HepG2 (cell line): ENCODE measurements at regions not wholly inside any gene's neighbourhood (a gene's known extent, or its start where the extent isn't known, plus 50 kb on each side); places are given as distances from the start of the nearest gene placed in this dataset.

Experiments used
- ATAC-seq: fragments of 200-7000 bp; cut with Tn5 transposase; 3 replicates; pipeline ENCODE4 v1.9.1; 2020; ENCODE audit warnings: mild to moderate bottlenecking, moderate library complexity
- BruUV-seq: library from RNA; stranded (reverse); fragments of 400-500 nt; replicated peaks from 2 replicates; lab custom pipeline; 2021; lab: Mats Ljungman, UMichigan
- CTCF ChIA-PET: fragments of 300-600 bp; formaldehyde crosslinking; extraction: SDS; loops from one replicate; lab custom pipeline; 2021; ENCODE audit warnings: low total read pairs, inconsistent platforms, low intra/inter-chr PET ratio; lab: Yijun Ruan, JAX
- POLR2A ChIA-PET: fragments of 350-600 bp; sonication (Branson Sonifier 250); formaldehyde crosslinking; loops from one replicate; lab custom pipeline; 2020; ENCODE audit warnings: antibody characterized with exemption, inconsistent platforms; lab: Yijun Ruan, JAX
- DNase-seq: peaks from one replicate; pipeline ENCODE4 v3.0.0-alpha.2; 2015; ENCODE audit warnings: low spot score
- FAIRE-seq: peaks from 3 replicates; lab custom pipeline; 2011; peaks lifted over from hg19 to GRCh38; lab: Jason Lieb, UNC
- H2AFZ ChIP-seq: one replicate; pipeline ENCODE4 v1.6.1; 2011; ENCODE audit warnings: low read length, inconsistent platforms
- H3K27ac ChIP-seq: fragments of 300-600 bp; 3 replicates; pipeline ENCODE4 v1.8.0; 2011; ENCODE audit warnings: mixed run types, mild to moderate bottlenecking, mixed read lengths, low read length, inconsistent platforms; ENCODE audit not compliant: insufficient read depth; ENCODE audit errors: extremely low read length
- H3K27me3 ChIP-seq, 2 experiments: fragments of 200-600 bp in 1 of 2; 2 replicates in 1 of 2; 3 replicates in 1 of 2; pipeline versions ENCODE4 v1.6.0 to v1.8.0; 2011; ENCODE audit warnings: low read length in 2 of 2, mild to moderate bottlenecking in 2 of 2, moderate library complexity in 2 of 2, inconsistent platforms in 1 of 2; ENCODE audit not compliant: insufficient read depth in 2 of 2, control insufficient read depth in 1 of 2
- H3K36me3 ChIP-seq, 2 experiments: fragments of 200-600 bp in 1 of 2; replicated peaks in 1 of 2; 2 replicates in 1 of 2; 3 replicates in 1 of 2; pipeline versions ENCODE4 v1.5.1 to v1.8.0; 2011; ENCODE audit warnings: low read length in 2 of 2, inconsistent platforms in 1 of 2; ENCODE audit not compliant: insufficient read depth in 2 of 2, control insufficient read depth in 1 of 2
- H3K4me1 ChIP-seq: 2 replicates; pipeline ENCODE4 v1.5.1; 2012; ENCODE audit warnings: low read length, inconsistent platforms; ENCODE audit not compliant: insufficient read depth
- H3K4me2 ChIP-seq: 2 replicates; pipeline ENCODE4 v1.6.0; 2011; ENCODE audit warnings: low read depth, low read length, inconsistent platforms
- H3K4me3 ChIP-seq, 3 experiments: fragments of 200-600 bp in 1 of 3; sonication (generic), shearing (Covaris generic) in 1 of 3; replicated peaks in 1 of 3; 2 replicates each; pipeline ENCODE4 v1.5.1; 2011 to 2016; ENCODE audit warnings: low read length in 3 of 3, inconsistent platforms in 2 of 3, low read depth in 2 of 3, mild to moderate bottlenecking in 2 of 3, control low read depth in 1 of 3, mixed read lengths in 1 of 3; ENCODE audit not compliant: insufficient read depth in 1 of 3
- H3K79me2 ChIP-seq: one replicate; pipeline ENCODE4 v1.6.1; 2011; ENCODE audit warnings: low read length, inconsistent platforms; ENCODE audit not compliant: insufficient read depth
- H3K9ac ChIP-seq: 2 replicates; pipeline ENCODE4 v1.6.0; 2011; ENCODE audit warnings: mild to moderate bottlenecking, low read depth, low read length, inconsistent platforms; ENCODE audit not compliant: insufficient read depth
- H3K9me3 ChIP-seq: 2 replicates; pipeline ENCODE4 v1.5.1; 2012; ENCODE audit warnings: mild to moderate bottlenecking, low read length
- H4K20me1 ChIP-seq: 2 replicates; pipeline ENCODE4 v1.6.0; 2011; ENCODE audit warnings: inconsistent platforms, mild to moderate bottlenecking, low read length, moderate library complexity; ENCODE audit not compliant: insufficient read depth
- HNRNPK ChIP-seq: fragments of 200-400 bp; formaldehyde crosslinking; IDR thresholded peaks from 2 replicates; pipeline ENCODE4 v1.6.1; 2018; ENCODE audit warnings: low read length, low read depth, moderate library complexity, mild to moderate bottlenecking; ENCODE audit not compliant: poor library complexity, severe bottlenecking
- JUNB ChIP-seq: sonication (generic); formaldehyde crosslinking; IDR thresholded peaks from 2 replicates; pipeline ENCODE4 v1.8.0; 2022; ENCODE audit warnings: missing genetic modification reagents, mild to moderate bottlenecking, borderline replicate concordance
- ZNF430 ChIP-seq: sonication (generic); formaldehyde crosslinking; IDR thresholded peaks from 2 replicates; pipeline ENCODE4 v1.9.0; 2021; ENCODE audit warnings: mild to moderate bottlenecking, missing genetic modification reagents
- ZNF646 ChIP-seq: sonication (generic); formaldehyde crosslinking; IDR thresholded peaks from 2 replicates; pipeline ENCODE4 v1.9.0; 2021; ENCODE audit warnings: mild to moderate bottlenecking, missing genetic modification reagents
- ZNF780A ChIP-seq: sonication (generic); formaldehyde crosslinking; IDR thresholded peaks from 2 replicates; pipeline ENCODE4 v1.8.0; 2022; ENCODE audit warnings: mild to moderate bottlenecking, missing genetic modification reagents, moderate library complexity
- WGBS: methylation state at CpG from one replicate; pipeline ENCODE4 v1.1.6; 2017; ENCODE audit warnings: low lambda C conversion rate; 5-methylcytosine and 5-hydroxymethylcytosine counted together
- in situ Hi-C: cut with HindIII; loops from 2 replicates; pipeline ENCODE4 v1.10.0; 2017; ENCODE audit warnings: low pct_unique_long_range_greater_than_20kb; ENCODE audit not compliant: extremely low pct_ligation_motif_present
- intact Hi-C: fragments of 100-400 bp; cut with micrococcal nuclease; formaldehyde crosslinking; loops from one replicate; pipeline ENCODE4 v1.10.0; 2022; ENCODE audit not compliant: unreplicated experiment
- TF ChIP-seq, protein P1 (sequence below): sonication (generic); formaldehyde crosslinking; IDR thresholded peaks from 2 replicates; pipeline ENCODE4 v1.4.0; 2020; ENCODE audit warnings: low read depth, mild to moderate bottlenecking, missing genetic modification reagents

- H4K20me1 ChIP-seq, result no peaks in the 10 kb centered on the region
- H3K9me3 ChIP-seq, result no peaks in the 10 kb centered on the region
- WGBS, result 7% methylated on average over 5 of the region's 5 CpGs
- no peak overlapping the region for H3K27ac ChIP-seq
- no peaks in the 10 kb centered on the region for H3K4me1 ChIP-seq
- H3K9ac ChIP-seq, result no peak overlapping the region
- no peak overlapping the region for H3K4me2 ChIP-seq
- ChIA-PET CTCF (no interaction called here), POLR2A (no interaction called here)
- peaks cover 0 to 5% of the 10 kb centered on the region in 2 experiments; a peak in 1 of 5 replicates for H3K27me3 ChIP-seq
- H3K79me2 ChIP-seq, result no peaks in the 10 kb centered on the region
- H2AFZ ChIP-seq, result no peak overlapping the region
- H3K4me3 ChIP-seq, result no peak overlapping the region
- no peaks in the 10 kb centered on the region for H3K36me3 ChIP-seq
- no TSS peak for BruUV-seq
- FAIRE-seq (no peak), ATAC-seq (no peak), DNase-seq (no peak)
- intact Hi-C loops, result no loop called here
- TF ChIP-seq HNRNPK (no peak), ZNF430 (CRISPR knock-in tag) (no peak), ZNF780A (CRISPR knock-in tag) (no peak), JUNB (no peak), ZNF646 (CRISPR knock-in tag) (no peak)
- TF ChIP-seq, protein P1, sequence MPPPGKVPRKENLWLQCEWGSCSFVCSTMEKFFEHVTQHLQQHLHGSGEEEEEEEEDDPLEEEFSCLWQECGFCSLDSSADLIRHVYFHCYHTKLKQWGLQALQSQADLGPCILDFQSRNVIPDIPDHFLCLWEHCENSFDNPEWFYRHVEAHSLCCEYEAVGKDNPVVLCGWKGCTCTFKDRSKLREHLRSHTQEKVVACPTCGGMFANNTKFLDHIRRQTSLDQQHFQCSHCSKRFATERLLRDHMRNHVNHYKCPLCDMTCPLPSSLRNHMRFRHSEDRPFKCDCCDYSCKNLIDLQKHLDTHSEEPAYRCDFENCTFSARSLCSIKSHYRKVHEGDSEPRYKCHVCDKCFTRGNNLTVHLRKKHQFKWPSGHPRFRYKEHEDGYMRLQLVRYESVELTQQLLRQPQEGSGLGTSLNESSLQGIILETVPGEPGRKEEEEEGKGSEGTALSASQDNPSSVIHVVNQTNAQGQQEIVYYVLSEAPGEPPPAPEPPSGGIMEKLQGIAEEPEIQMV (CRISPR knock-in tag), result no peak
- TF ChIP-seq, all 625 proteins: peak for 0
- in situ Hi-C loops, result no loop called here
These were observed 117.7 kb upstream of the BACH2 start for GRCh38 chr6:90414352-90414751.
